Panc1 (cell line): ENCODE measurements at regions not wholly inside any gene's neighbourhood (a gene's known extent, or its start where the extent isn't known, plus 50 kb on each side); places are given as distances from the start of the nearest gene placed in this dataset.

Experiments used
- CTCF ChIP-seq: fragments of 450-650 bp; IDR thresholded peaks from 2 replicates; pipeline ENCODE4 v1.5.1; 2017; ENCODE audit warnings: mild to moderate bottlenecking
- POLR2AphosphoS5 ChIP-seq: IDR thresholded peaks from 2 replicates; pipeline ENCODE4 v1.6.1; 2012; ENCODE audit warnings: mild to moderate bottlenecking, low read depth, low read length, moderate library complexity
- REST ChIP-seq, 2 experiments: IDR thresholded peaks; 2 replicates each; pipeline ENCODE4 v1.6.1; 2011 to 2012; ENCODE audit warnings: low read depth in 2 of 2, control low read depth in 1 of 2, low read length in 1 of 2, mild to moderate bottlenecking in 1 of 2, moderate library complexity in 1 of 2; ENCODE audit not compliant: insufficient read depth in 1 of 2

DNA sequence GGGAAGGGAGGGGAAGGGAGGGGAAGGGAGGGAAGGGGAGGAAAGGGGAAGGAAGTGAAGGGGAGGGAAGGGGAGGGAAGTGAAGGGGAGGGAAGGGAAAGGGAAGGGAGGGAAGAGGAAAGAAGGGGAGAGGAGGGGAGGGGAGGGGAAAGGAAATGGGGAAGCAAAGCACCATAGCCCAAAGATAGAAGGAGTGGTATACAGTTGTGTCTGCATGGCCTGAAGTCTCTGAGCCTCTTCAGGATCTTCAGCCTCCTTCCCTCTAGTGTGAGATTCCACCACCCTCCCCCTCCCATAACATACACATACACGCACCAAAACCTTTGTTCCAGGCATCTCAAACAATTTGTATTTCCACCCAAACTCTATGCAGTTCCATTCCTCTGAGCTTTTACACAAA is 96.2 kb upstream of the SERP2 start:
- TF ChIP-seq CTCF, result no peak
- no peak for TF ChIP-seq POLR2AphosphoS5
- TF ChIP-seq REST (IDR thresholded peaks at IDR 0.05; ENCODE audit: insufficient read depth in 1 of 2, low read depth in 2 of 2, low read length in 1 of 2), result no peak
